ENCODE measurements at regions not wholly inside any gene's neighbourhood (a gene's known extent, or its start where the extent isn't known, plus 50 kb on each side); places are given as distances from the start of the nearest gene placed in this dataset.

- ChIA-PET POLR2A (no interaction called here), CTCF (interaction anchor here (0.8 to 1.6 kb wide), 7 partner anchors 8 to 799 kb away, joined by 3 to 7 read pairs (median 4); no protein-coding TSS in a partner anchor)
- Mint-ChIP-seq H3K27ac (no peak overlapping the region), H3K36me3 (no peaks in the 10 kb centered on the region), H3K4me3 (no peak overlapping the region), H3K9me3 (peaks cover 3% of the 10 kb centered on the region; the same call in 1 of the 2 replicates), H3K27me3 (ENCODE audit: low read depth) (no peaks in the 10 kb centered on the region), H3K4me1 (no peaks in the 10 kb centered on the region)
- peak; percentile 66 for DNase-seq (ENCODE audit: low spot score)
- TF ChIP-seq ERG (CRISPR knock-in tag; IDR thresholded peaks at IDR 0.05) (no peak), CTCF (IDR thresholded peaks at IDR 0.05) (peak; percentile 57; the same call in 1 of the 2 replicates)
- peak; percentile 89 for ATAC-seq
These were observed 605.0 kb upstream of the PKN2 start for GRCh38 chr1:88079036-88079435.

GRCh38 chr1:88080875-88081274 is 603.2 kb upstream of the PKN2 start:
- no peak for DNase-seq (ENCODE audit: low spot score)
- Mint-ChIP-seq H3K4me3 (no peak overlapping the region), H3K4me1 (no peaks in the 10 kb centered on the region), H3K27me3 (ENCODE audit: low read depth) (no peaks in the 10 kb centered on the region), H3K27ac (no peak overlapping the region), H3K36me3 (peaks cover 17% of the 10 kb centered on the region), H3K9me3 (peaks cover 21% of the 10 kb centered on the region)
- CTCF ChIA-PET = interaction anchor here (0.6 kb wide), 1 partner anchor 124 kb away, joined by 3 read pairs; no protein-coding TSS in a partner anchor
- no peak for TF ChIP-seq ZNF425 (CRISPR knock-in tag; conservative IDR thresholded peaks at IDR 0.05)
- no peak for TF ChIP-seq MXD4 (CRISPR knock-in tag; IDR thresholded peaks at IDR 0.05; ENCODE audit: borderline replicate concordance)
- TF ChIP-seq FOXK1 (CRISPR knock-in tag; IDR thresholded peaks at IDR 0.05) = no peak
- no peak for TF ChIP-seq NFE2L1 (CRISPR knock-in tag; IDR thresholded peaks at IDR 0.05)
- no peak for TF ChIP-seq RELA (CRISPR knock-in tag; IDR thresholded peaks at IDR 0.05; ENCODE audit: borderline replicate concordance)
- TF ChIP-seq ZBTB21 (CRISPR knock-in tag; IDR thresholded peaks at IDR 0.05; ENCODE audit: borderline replicate concordance) = no peak
- no peak for TF ChIP-seq E2F1 (CRISPR knock-in tag; IDR thresholded peaks at IDR 0.05)
- no peak for TF ChIP-seq SMAD4 (CRISPR knock-in tag; IDR thresholded peaks at IDR 0.05)
- ATAC-seq = no peak
- POLR2A ChIA-PET = interaction anchor here (0.6 kb wide), 1 partner anchor 551 kb away, joined by 8 read pairs; no protein-coding TSS in a partner anchor

- peak; percentile 52 for ATAC-seq
- peak; percentile 38 for DNase-seq (ENCODE audit: low spot score)
- H3K9me3 Mint-ChIP-seq = peaks cover 50% of the 10 kb centered on the region
- CTCF ChIA-PET = interaction anchor here (1.1 kb wide), 1 partner anchor 9 kb away, joined by 7 read pairs; no protein-coding TSS in a partner anchor
- peaks cover 12% of the 10 kb centered on the region for H3K4me1 Mint-ChIP-seq
- TF ChIP-seq ZNF281 (CRISPR knock-in tag; IDR thresholded peaks at IDR 0.05) (peak; percentile 83; the same call in 1 of the 2 replicates), OVOL2 (CRISPR knock-in tag; IDR thresholded peaks at IDR 0.05; ENCODE audit: borderline replicate concordance) (no peak), NR3C1 (CRISPR knock-in tag; conservative IDR thresholded peaks at IDR 0.05; ENCODE audit: low read depth) (no peak)
- H3K36me3 Mint-ChIP-seq = peaks cover 28% of the 10 kb centered on the region
- POLR2A ChIA-PET = no interaction called here
- no peak overlapping the region for H3K4me3 Mint-ChIP-seq
- H3K27me3 Mint-ChIP-seq (ENCODE audit: low read depth) = no peaks in the 10 kb centered on the region
- peak overlapping the region; percentile 62; the same call in 1 of the 2 replicates for H3K27ac Mint-ChIP-seq
These were observed 595.6 kb upstream of the PKN2 start for GRCh38 chr1:88088481-88088880.
